MM.1S (cell line): ENCODE measurements at regions not wholly inside any gene's neighbourhood (a gene's known extent, or its start where the extent isn't known, plus 50 kb on each side); places are given as distances from the start of the nearest gene placed in this dataset.

Experiments
- DNase-seq: peaks from one replicate; pipeline ENCODE4 v3.0.0-alpha.2; 2015
- H2AFZ ChIP-seq: fragments of 300-600 bp; sonication (generic); 2 replicates; pipeline ENCODE4 v1.6.0; 2016; ENCODE audit warnings: antibody characterized with exemption, low read length
- H3F3A ChIP-seq: fragments of 300-600 bp; sonication (generic); 2 replicates; pipeline ENCODE4 v1.6.1; 2016; ENCODE audit warnings: mild to moderate bottlenecking, antibody characterized with exemption, low read length, moderate library complexity, mixed read lengths; ENCODE audit not compliant: insufficient read depth
- H3K27ac ChIP-seq: fragments of 300-600 bp; sonication (generic); 2 replicates; pipeline ENCODE4 v1.5.1; 2016; ENCODE audit warnings: mild to moderate bottlenecking, low read length
- H3K27me3 ChIP-seq: fragments of 300-600 bp; sonication (generic); replicated peaks from 2 replicates; pipeline ENCODE4 v1.6.0; 2016; ENCODE audit warnings: low read length; ENCODE audit not compliant: insufficient read depth
- H3K36me3 ChIP-seq: fragments of 300-600 bp; sonication (generic); replicated peaks from 2 replicates; pipeline ENCODE4 v1.6.1; 2016; ENCODE audit warnings: mild to moderate bottlenecking, low read length, mixed read lengths; ENCODE audit not compliant: insufficient read depth
- H3K4me1 ChIP-seq: fragments of 300-600 bp; sonication (generic); 2 replicates; pipeline ENCODE4 v1.6.1; 2016; ENCODE audit warnings: low read length, mixed read lengths
- H3K4me2 ChIP-seq: fragments of 300-600 bp; sonication (generic); 2 replicates; pipeline ENCODE4 v1.6.0; 2016; ENCODE audit warnings: low read depth, low read length
- H3K4me3 ChIP-seq: fragments of 300-600 bp; sonication (generic); 2 replicates; pipeline ENCODE4 v1.5.1; 2016; ENCODE audit warnings: low read length, mixed read lengths
- H3K79me2 ChIP-seq: fragments of 300-600 bp; sonication (generic); 2 replicates; pipeline ENCODE4 v1.6.1; 2016; ENCODE audit warnings: mixed run types, low read length, mixed read lengths
- H3K9ac ChIP-seq: fragments of 300-600 bp; sonication (generic); 2 replicates; pipeline ENCODE4 v1.6.1; 2016; ENCODE audit warnings: low read length, mixed read lengths
- H3K9me2 ChIP-seq: fragments of 300-600 bp; sonication (generic); replicated peaks from 2 replicates; pipeline ENCODE4 v1.6.1; 2016; ENCODE audit warnings: mild to moderate bottlenecking, low read length, mixed read lengths; ENCODE audit not compliant: insufficient read depth
- H3K9me3 ChIP-seq: fragments of 300-600 bp; sonication (generic); replicated peaks from 2 replicates; pipeline ENCODE4 v1.6.1; 2016; ENCODE audit warnings: mild to moderate bottlenecking, low read length, mixed read lengths; ENCODE audit not compliant: insufficient read depth
- H4K20me1 ChIP-seq: fragments of 300-600 bp; sonication (generic); 2 replicates; pipeline ENCODE4 v1.6.1; 2016; ENCODE audit warnings: mild to moderate bottlenecking, low read length, moderate library complexity, mixed read lengths; ENCODE audit not compliant: insufficient read depth
- CTCF ChIP-seq: fragments of 300-600 bp; sonication (generic); IDR thresholded peaks from 2 replicates; pipeline ENCODE4 v1.5.1; 2016; ENCODE audit warnings: antibody characterized with exemption, low read length, mixed read lengths
- EZH2 ChIP-seq: fragments of 300-600 bp; sonication (generic); optimal IDR thresholded peaks from 2 replicates; pipeline ENCODE3; 2017; ENCODE audit warnings: low read depth, mild to moderate bottlenecking, antibody characterized with exemption, low read length, mixed read lengths
- EZH2phosphoT487 ChIP-seq: fragments of 300-600 bp; sonication (generic); IDR thresholded peaks from 2 replicates; pipeline ENCODE4 v1.6.1; 2018; ENCODE audit warnings: antibody characterized with exemption, low read length

DNA sequence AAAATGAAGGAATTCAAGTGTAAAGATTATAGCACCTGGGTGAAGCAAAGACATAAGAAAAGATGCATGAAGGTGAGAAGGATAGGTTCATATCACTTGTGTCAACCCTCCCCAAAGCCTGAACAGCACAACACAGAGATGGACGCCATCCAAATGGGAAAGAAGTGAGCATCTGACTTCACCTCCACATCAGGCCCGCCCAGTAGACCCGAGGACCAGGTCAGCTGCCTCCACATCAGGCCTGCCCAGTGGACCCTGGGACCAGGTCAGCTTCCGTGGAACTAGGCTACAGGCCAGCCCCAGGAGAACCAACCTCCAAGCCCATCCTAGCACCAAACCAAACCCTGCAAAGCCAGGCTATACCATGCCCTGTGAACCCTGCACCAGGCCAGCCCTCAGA, 862.9 kb downstream of the UQCRFS1 start:
- Histone ChIP-seq H3K4me3 (no peak overlapping the region), H3K4me1 (no peaks in the 10 kb centered on the region), H3K9me3 (no peaks in the 10 kb centered on the region), H3K27ac (no peak overlapping the region), H2AFZ (no peak overlapping the region), H3K36me3 (no peaks in the 10 kb centered on the region), H3K79me2 (no peaks in the 10 kb centered on the region), H3F3A (no peaks in the 10 kb centered on the region), H3K4me2 (no peak overlapping the region), H3K9ac (no peak overlapping the region), H3K27me3 (no peaks in the 10 kb centered on the region), H4K20me1 (no peaks in the 10 kb centered on the region), H3K9me2 (no peaks in the 10 kb centered on the region)
- no peak for DNase-seq
- no peak for TF ChIP-seq EZH2phosphoT487
- no peak for TF ChIP-seq EZH2
- no peak for TF ChIP-seq CTCF

DNA sequence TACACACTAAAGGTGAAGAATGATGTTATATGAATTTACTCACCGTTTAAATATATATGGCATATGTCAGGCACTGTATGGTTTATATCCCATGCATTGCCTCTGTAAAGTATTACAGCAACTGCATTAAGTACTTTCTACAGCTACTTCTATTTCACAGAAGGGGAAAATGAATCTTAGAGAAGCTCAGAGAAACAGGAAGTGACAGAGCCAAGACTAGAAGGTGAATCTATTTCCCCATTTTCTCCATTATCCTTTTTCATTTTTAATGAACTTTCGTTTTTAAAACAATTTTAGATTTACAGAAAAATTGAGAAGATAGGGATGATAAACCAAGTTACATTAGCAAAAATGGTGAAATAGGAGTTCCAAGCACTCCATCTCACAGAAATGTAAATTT, 863.3 kb downstream of the UQCRFS1 start:
- TF ChIP-seq CTCF (no peak), EZH2 (no peak), EZH2phosphoT487 (no peak)
- no peak for DNase-seq
- no peaks in the 10 kb centered on the region for H3K4me1 ChIP-seq

GRCh38 chr19:28345811-28346210, 867.1 kb downstream of the UQCRFS1 start:
- Histone ChIP-seq H3K4me1 (no peaks in the 10 kb centered on the region), H3K4me2 (no peak overlapping the region)

More for the DNA sequence above, 863.3 kb downstream of the UQCRFS1 start:
- Histone ChIP-seq H3F3A (no peaks in the 10 kb centered on the region), H3K27ac (no peak overlapping the region), H3K4me3 (no peak overlapping the region), H4K20me1 (no peaks in the 10 kb centered on the region), H3K9me3 (no peaks in the 10 kb centered on the region), H3K9ac (no peak overlapping the region), H3K9me2 (no peaks in the 10 kb centered on the region), H3K36me3 (no peaks in the 10 kb centered on the region), H3K27me3 (no peaks in the 10 kb centered on the region), H3K79me2 (no peaks in the 10 kb centered on the region), H2AFZ (no peak overlapping the region), H3K4me2 (no peak overlapping the region)

More at GRCh38 chr19:28345811-28346210, 867.1 kb downstream of the UQCRFS1 start:
- no peaks in the 10 kb centered on the region for H3K27me3 ChIP-seq
- H3K9me3 ChIP-seq, result no peaks in the 10 kb centered on the region
- H3F3A ChIP-seq, result no peaks in the 10 kb centered on the region
- H3K27ac ChIP-seq, result no peak overlapping the region
- DNase-seq, result no peak
- no peaks in the 10 kb centered on the region for H3K79me2 ChIP-seq
- no peak overlapping the region for H3K9ac ChIP-seq
- H3K4me3 ChIP-seq, result no peak overlapping the region
- no peaks in the 10 kb centered on the region for H3K9me2 ChIP-seq
- no peak overlapping the region for H2AFZ ChIP-seq
- no peaks in the 10 kb centered on the region for H4K20me1 ChIP-seq
- H3K36me3 ChIP-seq, result no peaks in the 10 kb centered on the region
- TF ChIP-seq CTCF, result no peak
